ENCODE measurements at regions not wholly inside any gene's neighbourhood (a gene's known extent, or its start where the extent isn't known, plus 50 kb on each side); places are given as distances from the start of the nearest gene placed in this dataset.

DNA sequence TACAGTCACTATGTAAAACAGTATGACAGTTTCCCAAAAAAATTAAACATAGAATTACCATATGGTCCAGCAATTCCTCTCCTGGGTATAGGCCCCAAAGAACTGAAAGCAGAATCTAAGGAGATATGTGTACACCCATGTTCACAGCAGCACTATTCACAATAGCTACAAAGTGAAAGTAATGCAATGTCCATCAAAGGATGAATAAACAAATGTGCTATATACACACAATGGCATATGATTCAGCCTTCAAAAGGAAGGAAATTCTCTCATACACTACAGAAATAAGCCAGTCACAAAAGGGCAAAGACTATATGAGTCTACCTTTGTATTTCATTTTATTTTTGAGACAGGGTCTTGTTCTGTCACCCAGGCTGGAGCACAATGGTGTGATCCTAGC, 120.4 kb downstream of the TOMM20 start:
- no peaks in the 10 kb centered on the region for H3K27me3 ChIP-seq (ENCODE audit: control insufficient read depth, insufficient read depth, low read length)
- DNase-seq (ENCODE audit: low read depth, low spot score), result no peak
- H3K27ac ChIP-seq (ENCODE audit: low read depth, low read length), result no peak overlapping the region
- CTCF ChIA-PET, result interaction anchor here (1.0 kb wide), 1 partner anchor 75 kb away, joined by 3 read pairs; no protein-coding TSS in a partner anchor
- POLR2A ChIA-PET, result no interaction called here
- peaks cover 3% of the 10 kb centered on the region for H3K9me3 ChIP-seq (ENCODE audit: control insufficient read depth, insufficient read depth, low read length)
- H3K4me3 ChIP-seq (ENCODE audit: low read depth, low read length), result no peak overlapping the region
- TF ChIP-seq, protein P1, sequence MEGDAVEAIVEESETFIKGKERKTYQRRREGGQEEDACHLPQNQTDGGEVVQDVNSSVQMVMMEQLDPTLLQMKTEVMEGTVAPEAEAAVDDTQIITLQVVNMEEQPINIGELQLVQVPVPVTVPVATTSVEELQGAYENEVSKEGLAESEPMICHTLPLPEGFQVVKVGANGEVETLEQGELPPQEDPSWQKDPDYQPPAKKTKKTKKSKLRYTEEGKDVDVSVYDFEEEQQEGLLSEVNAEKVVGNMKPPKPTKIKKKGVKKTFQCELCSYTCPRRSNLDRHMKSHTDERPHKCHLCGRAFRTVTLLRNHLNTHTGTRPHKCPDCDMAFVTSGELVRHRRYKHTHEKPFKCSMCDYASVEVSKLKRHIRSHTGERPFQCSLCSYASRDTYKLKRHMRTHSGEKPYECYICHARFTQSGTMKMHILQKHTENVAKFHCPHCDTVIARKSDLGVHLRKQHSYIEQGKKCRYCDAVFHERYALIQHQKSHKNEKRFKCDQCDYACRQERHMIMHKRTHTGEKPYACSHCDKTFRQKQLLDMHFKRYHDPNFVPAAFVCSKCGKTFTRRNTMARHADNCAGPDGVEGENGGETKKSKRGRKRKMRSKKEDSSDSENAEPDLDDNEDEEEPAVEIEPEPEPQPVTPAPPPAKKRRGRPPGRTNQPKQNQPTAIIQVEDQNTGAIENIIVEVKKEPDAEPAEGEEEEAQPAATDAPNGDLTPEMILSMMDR (IDR thresholded peaks at IDR 0.05; ENCODE audit: low read depth, low read length), result no peak

DNA sequence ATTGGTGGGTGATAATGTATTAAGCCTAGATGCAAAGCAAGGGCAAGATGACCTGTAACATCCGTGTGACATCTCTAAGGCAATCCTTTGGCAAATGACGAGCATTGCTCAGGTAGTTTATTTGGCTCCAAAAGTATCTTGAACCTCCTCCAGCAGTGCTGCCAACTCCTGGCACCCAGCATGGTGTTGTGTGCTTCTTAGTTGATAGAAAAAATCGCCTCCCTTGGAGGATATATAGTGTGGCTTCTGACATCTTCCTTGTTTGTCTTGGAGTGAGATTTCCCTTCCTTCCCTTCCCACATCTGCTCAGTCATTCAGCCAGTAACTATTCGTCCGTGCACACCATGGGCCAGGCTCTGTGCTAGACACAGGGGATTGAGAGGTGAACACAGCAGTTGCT, 121.8 kb downstream of the TOMM20 start:
- Histone ChIP-seq H3K27me3 (ENCODE audit: control insufficient read depth, insufficient read depth, low read length) (no peaks in the 10 kb centered on the region), H3K9me3 (ENCODE audit: control insufficient read depth, insufficient read depth, low read length) (peaks cover 3% of the 10 kb centered on the region), H3K27ac (ENCODE audit: low read depth, low read length) (no peak overlapping the region), H3K4me3 (ENCODE audit: low read depth, low read length) (no peak overlapping the region)
- TF ChIP-seq, protein P1 (IDR thresholded peaks at IDR 0.05; ENCODE audit: low read depth, low read length), result no peak
- no peak for DNase-seq (ENCODE audit: low read depth, low spot score)
- POLR2A ChIA-PET, result no interaction called here
- CTCF ChIA-PET, result no interaction called here

DNA sequence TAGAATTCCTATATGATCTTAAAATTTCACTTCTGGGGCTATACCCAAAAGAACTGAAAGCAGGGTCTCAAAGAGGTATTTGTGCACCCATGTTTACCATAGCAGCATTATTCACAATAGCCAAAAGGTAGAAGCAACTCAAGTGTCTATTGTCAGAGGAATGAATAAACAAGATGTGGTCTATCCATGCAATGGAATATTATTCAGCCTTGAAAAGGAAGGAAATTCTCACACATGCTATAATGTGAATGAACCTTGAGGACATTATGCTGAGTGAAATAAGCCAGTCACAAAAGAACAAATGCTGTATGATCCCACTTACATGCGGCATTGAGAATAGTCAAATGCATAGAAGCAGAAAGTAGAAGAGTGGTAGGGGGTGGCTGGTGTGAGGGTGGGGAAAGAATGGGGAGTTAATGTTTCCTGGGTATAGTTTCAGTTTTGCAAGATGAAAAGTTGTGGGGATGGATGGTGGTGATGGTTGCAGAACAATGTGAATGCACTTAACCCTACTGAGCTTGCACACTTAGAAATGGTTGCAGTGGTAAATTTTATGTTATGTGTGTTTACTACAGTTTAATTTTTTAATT, 122.4 kb downstream of the TOMM20 start:
- no peak overlapping the region for H3K27ac ChIP-seq (ENCODE audit: low read depth, low read length)
- POLR2A ChIA-PET, result no interaction called here
- TF ChIP-seq, protein P1 (IDR thresholded peaks at IDR 0.05; ENCODE audit: low read depth, low read length), result no peak
- CTCF ChIA-PET, result no interaction called here
- H3K9me3 ChIP-seq (ENCODE audit: control insufficient read depth, insufficient read depth, low read length), result peaks cover 3% of the 10 kb centered on the region
- H3K4me3 ChIP-seq (ENCODE audit: low read depth, low read length), result no peak overlapping the region
- no peaks in the 10 kb centered on the region for H3K27me3 ChIP-seq (ENCODE audit: control insufficient read depth, insufficient read depth, low read length)
- DNase-seq (ENCODE audit: low read depth, low spot score), result no peak

DNA sequence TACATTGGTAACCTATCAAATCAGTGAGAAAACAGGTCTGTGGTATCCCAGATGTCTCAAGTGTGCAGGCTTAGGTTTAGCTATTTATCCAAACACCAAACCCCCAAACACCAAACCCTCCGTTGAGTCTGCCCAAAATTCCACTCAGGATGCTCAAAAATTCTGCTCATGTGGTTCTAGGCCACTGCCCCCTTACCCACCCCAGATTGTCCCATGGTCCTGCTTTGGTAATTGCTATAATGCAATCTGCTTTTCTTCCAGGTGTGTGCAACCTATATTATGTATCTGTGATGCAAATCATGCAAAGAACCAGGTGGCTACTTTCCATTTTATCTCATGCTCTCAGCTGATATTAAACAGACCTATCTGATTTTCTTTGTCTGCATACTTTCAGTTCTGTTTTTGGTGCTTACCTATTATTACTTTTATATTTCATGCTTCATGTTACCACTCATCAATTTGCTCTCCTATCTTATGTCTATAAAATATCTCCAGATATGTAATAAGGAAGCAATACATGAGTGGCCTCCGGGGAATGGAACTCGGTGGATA, 123.7 kb downstream of the TOMM20 start:
- Histone ChIP-seq H3K27me3 (ENCODE audit: control insufficient read depth, insufficient read depth, low read length) (no peaks in the 10 kb centered on the region), H3K9me3 (ENCODE audit: control insufficient read depth, insufficient read depth, low read length) (peaks cover 3% of the 10 kb centered on the region), H3K27ac (ENCODE audit: low read depth, low read length) (no peak overlapping the region), H3K4me3 (ENCODE audit: low read depth, low read length) (no peak overlapping the region)
- TF ChIP-seq, protein P1 (IDR thresholded peaks at IDR 0.05; ENCODE audit: low read depth, low read length), result no peak
- DNase-seq (ENCODE audit: low read depth, low spot score), result no peak
- ChIA-PET CTCF (interaction anchor here (0.6 kb wide), 1 partner anchor 55 kb away, joined by 3 read pairs; no protein-coding TSS in a partner anchor), POLR2A (no interaction called here)

DNA sequence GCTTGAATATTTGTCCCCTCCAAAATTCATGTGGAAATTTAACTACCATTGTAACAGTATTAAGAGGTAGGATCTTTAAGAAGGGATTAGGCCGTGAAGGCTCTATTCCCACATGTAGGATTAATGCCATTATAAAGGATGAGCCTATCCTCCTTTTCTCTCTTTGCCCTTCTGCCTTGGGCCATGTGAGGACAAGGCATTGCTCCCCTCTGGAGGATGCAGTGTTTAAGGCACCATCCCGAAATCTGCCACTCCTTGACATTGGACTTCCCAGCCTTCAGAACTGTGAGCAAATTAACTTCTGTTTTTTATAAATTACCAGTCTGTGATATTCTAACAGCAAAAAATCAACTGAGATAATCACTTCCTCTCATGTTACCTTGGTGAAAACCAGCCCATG, 124.4 kb downstream of the TOMM20 start:
- CTCF ChIA-PET, result no interaction called here
- TF ChIP-seq, protein P1 (IDR thresholded peaks at IDR 0.05; ENCODE audit: low read depth, low read length), result no peak
- no peaks in the 10 kb centered on the region for H3K27me3 ChIP-seq (ENCODE audit: control insufficient read depth, insufficient read depth, low read length)
- DNase-seq (ENCODE audit: low read depth, low spot score), result no peak
- H3K27ac ChIP-seq (ENCODE audit: low read depth, low read length), result no peak overlapping the region
- H3K4me3 ChIP-seq (ENCODE audit: low read depth, low read length), result no peak overlapping the region
- H3K9me3 ChIP-seq (ENCODE audit: control insufficient read depth, insufficient read depth, low read length), result peaks cover 3% of the 10 kb centered on the region; the same call in 1 of the 2 replicates
- POLR2A ChIA-PET, result no interaction called here

Data from AG04450 (cell line).